Neural progenitor cell (in vitro differentiated cells): ENCODE measurements at regions not wholly inside any gene's neighbourhood (a gene's known extent, or its start where the extent isn't known, plus 50 kb on each side); places are given as distances from the start of the nearest gene placed in this dataset.

Source experiments
- CTCF ChIP-seq: fragments of 200-600 bp; sonication (generic); IDR thresholded peaks from 2 replicates; pipeline ENCODE4 v1.5.1; 2017; ENCODE audit warnings: antibody characterized with exemption, mild to moderate bottlenecking
- EZH2 ChIP-seq: fragments of 200-600 bp; sonication (generic); IDR thresholded peaks from 2 replicates; pipeline ENCODE4 v1.6.1; 2017; ENCODE audit warnings: antibody characterized with exemption, mild to moderate bottlenecking, moderate library complexity

GRCh38 chr4:45004326-45004725 lies 278.0 kb upstream of the GNPDA2 start:
- no peak for TF ChIP-seq CTCF
- no peak for TF ChIP-seq EZH2
